Loucy (cell line): ENCODE measurements at regions not wholly inside any gene's neighbourhood (a gene's known extent, or its start where the extent isn't known, plus 50 kb on each side); places are given as distances from the start of the nearest gene placed in this dataset.

Experiments
- H2AFZ ChIP-seq: fragments of 200-600 bp; sonication (generic); 2 replicates; pipeline ENCODE4 v1.6.0; 2016; ENCODE audit warnings: antibody characterized with exemption, mild to moderate bottlenecking, low read length, moderate library complexity
- H3F3A ChIP-seq: fragments of 200-600 bp; 2 replicates; pipeline ENCODE4 v1.6.0; 2016; ENCODE audit warnings: antibody characterized with exemption, low read depth, mild to moderate bottlenecking
- H3K27me3 ChIP-seq: fragments of 200-600 bp; sonication (generic); 2 replicates; pipeline ENCODE4 v1.6.1; 2014; ENCODE audit warnings: low read length, mild to moderate bottlenecking; ENCODE audit not compliant: insufficient read depth, poor library complexity, severe bottlenecking
- H3K36me3 ChIP-seq: fragments of 200-600 bp; sonication (generic); 2 replicates; pipeline ENCODE4 v1.6.1; 2016; ENCODE audit warnings: low read length; ENCODE audit not compliant: insufficient read depth
- H3K4me1 ChIP-seq: fragments of 200-600 bp; sonication (generic); 2 replicates; pipeline ENCODE4 v1.5.1; 2014; ENCODE audit warnings: low read length, mild to moderate bottlenecking; ENCODE audit not compliant: insufficient read depth, poor library complexity, severe bottlenecking
- H3K4me2 ChIP-seq: fragments of 200-600 bp; sonication (generic); 2 replicates; pipeline ENCODE4 v1.6.0; 2014; ENCODE audit warnings: antibody characterized with exemption, low read length, low read depth, mild to moderate bottlenecking; ENCODE audit not compliant: poor library complexity, severe bottlenecking
- H3K4me3 ChIP-seq: fragments of 200-600 bp; sonication (generic); 2 replicates; pipeline ENCODE4 v1.5.1; 2014; ENCODE audit warnings: low read length, mild to moderate bottlenecking, mixed read lengths; ENCODE audit not compliant: poor library complexity, severe bottlenecking
- H3K79me2 ChIP-seq: fragments of 200-600 bp; sonication (generic); 2 replicates; pipeline ENCODE4 v1.6.1; 2014; ENCODE audit warnings: low read length; ENCODE audit not compliant: insufficient read depth
- H3K9ac ChIP-seq: fragments of 200-600 bp; sonication (generic); 2 replicates; pipeline ENCODE4 v1.6.0; 2014; ENCODE audit warnings: mild to moderate bottlenecking, low read depth, low read length, moderate library complexity; ENCODE audit not compliant: poor library complexity, severe bottlenecking
- H3K9me2 ChIP-seq: fragments of 200-600 bp; sonication (generic); replicated peaks from 2 replicates; pipeline ENCODE4 v1.6.1; 2016; ENCODE audit warnings: low read depth, low read length, mixed read lengths
- H3K9me3 ChIP-seq: fragments of 200-600 bp; sonication (generic); 2 replicates; pipeline ENCODE4 v1.6.1; 2014; ENCODE audit warnings: mild to moderate bottlenecking, antibody characterized with exemption, low read length, low read depth; ENCODE audit not compliant: insufficient read depth
- H4K20me1 ChIP-seq: fragments of 200-600 bp; sonication (generic); 2 replicates; pipeline ENCODE4 v1.6.0; 2014; ENCODE audit warnings: antibody characterized with exemption, low read length, mild to moderate bottlenecking; ENCODE audit not compliant: insufficient read depth, poor library complexity, severe bottlenecking
- CTCF ChIP-seq: fragments of 200-600 bp; sonication (generic); conservative IDR thresholded peaks from 2 replicates; pipeline ENCODE4 v1.5.1; 2014; ENCODE audit warnings: mild to moderate bottlenecking, antibody characterized with exemption, low read length
- EZH2phosphoT487 ChIP-seq: fragments of 200-600 bp; IDR thresholded peaks from 2 replicates; pipeline ENCODE4 v1.6.1; 2018; ENCODE audit warnings: antibody characterized with exemption, mild to moderate bottlenecking, moderate library complexity, borderline replicate concordance

GRCh38 chr11:33613404-33613803, 87.2 kb downstream of the C11orf91 start:
- H3K9ac ChIP-seq, result no peak overlapping the region
- H3K9me3 ChIP-seq, result no peaks in the 10 kb centered on the region
- no peak overlapping the region for H3K4me3 ChIP-seq
- H3K9me2 ChIP-seq, result no peaks in the 10 kb centered on the region
- no peaks in the 10 kb centered on the region for H4K20me1 ChIP-seq
- H3F3A ChIP-seq, result no peaks in the 10 kb centered on the region
- H3K27me3 ChIP-seq, result no peaks in the 10 kb centered on the region
- H3K79me2 ChIP-seq, result no peaks in the 10 kb centered on the region
- no peaks in the 10 kb centered on the region for H3K4me1 ChIP-seq
- H3K36me3 ChIP-seq, result no peaks in the 10 kb centered on the region
- H2AFZ ChIP-seq, result no peak overlapping the region
- TF ChIP-seq CTCF, result no peak
- TF ChIP-seq EZH2phosphoT487, result no peak
- no peak overlapping the region for H3K4me2 ChIP-seq

GRCh38 chr11:33610903-33611302, 89.7 kb downstream of the C11orf91 start:
- Histone ChIP-seq H3K4me3 (no peak overlapping the region), H3K9me2 (no peaks in the 10 kb centered on the region), H3K4me1 (no peaks in the 10 kb centered on the region), H3K4me2 (no peak overlapping the region), H3K27me3 (no peaks in the 10 kb centered on the region), H3K36me3 (no peaks in the 10 kb centered on the region), H2AFZ (no peak overlapping the region), H3K9me3 (no peaks in the 10 kb centered on the region), H3K9ac (no peak overlapping the region), H3K79me2 (no peaks in the 10 kb centered on the region), H4K20me1 (no peaks in the 10 kb centered on the region), H3F3A (no peaks in the 10 kb centered on the region)
- no peak for TF ChIP-seq EZH2phosphoT487
- TF ChIP-seq CTCF, result no peak

GRCh38 chr11:33608386-33608785, 92.2 kb downstream of the C11orf91 start:
- TF ChIP-seq EZH2phosphoT487 (no peak), CTCF (no peak)

More at GRCh38 chr11:33608386-33608785, 92.2 kb downstream of the C11orf91 start:
- H3K79me2 ChIP-seq, result no peaks in the 10 kb centered on the region
- H3K36me3 ChIP-seq, result no peaks in the 10 kb centered on the region
- no peak overlapping the region for H2AFZ ChIP-seq
- no peak overlapping the region for H3K4me3 ChIP-seq
- no peaks in the 10 kb centered on the region for H3K4me1 ChIP-seq
- H4K20me1 ChIP-seq, result no peaks in the 10 kb centered on the region
- no peak overlapping the region for H3K9ac ChIP-seq
- no peaks in the 10 kb centered on the region for H3K9me2 ChIP-seq
- H3K9me3 ChIP-seq, result no peaks in the 10 kb centered on the region
- H3F3A ChIP-seq, result no peaks in the 10 kb centered on the region
- H3K27me3 ChIP-seq, result no peaks in the 10 kb centered on the region
- no peak overlapping the region for H3K4me2 ChIP-seq
